ENCODE measurements at regions not wholly inside any gene's neighbourhood (a gene's known extent, or its start where the extent isn't known, plus 50 kb on each side); places are given as distances from the start of the nearest gene placed in this dataset.

- DNase-seq: no peak
These were observed 351.5 kb downstream of the KLF12 start for GRCh38 chr13:73782450-73783449.

- no peak for DNase-seq
These were observed 352.8 kb downstream of the KLF12 start for GRCh38 chr13:73781384-73781783.

GRCh38 chr13:73779881-73780280 is 354.3 kb downstream of the KLF12 start:
- DNase-seq: no peak

- DNase-seq: no peak
These were observed 355.9 kb downstream of the KLF12 start for GRCh38 chr13:73778242-73778864.

- DNase-seq: no peak
These were observed 357.1 kb downstream of the KLF12 start for GRCh38 chr13:73777134-73777533.

- no peak for DNase-seq
These were observed 357.9 kb downstream of the KLF12 start for GRCh38 chr13:73776151-73776785.

GRCh38 chr13:73773168-73773549 is 361.0 kb downstream of the KLF12 start:
- DNase-seq: no peak

- DNase-seq: no peak
These were observed 361.6 kb downstream of the KLF12 start for GRCh38 chr13:73772449-73773167.

- DNase-seq: no peak
These were observed 366.4 kb downstream of the KLF12 start for GRCh38 chr13:73767747-73768315.

GRCh38 chr13:73767191-73767741 is 366.9 kb downstream of the KLF12 start:
- DNase-seq: peak; percentile 22

GRCh38 chr13:73765651-73766384 is 368.4 kb downstream of the KLF12 start:
- no peak for DNase-seq

- no peak for DNase-seq
These were observed 374.8 kb downstream of the KLF12 start for GRCh38 chr13:73759434-73759833.

GRCh38 chr13:73757481-73758233 is 376.5 kb downstream of the KLF12 start:
- DNase-seq: no peak

GRCh38 chr13:73754727-73755292 is 379.4 kb downstream of the KLF12 start:
- peak; percentile 40 for DNase-seq

GRCh38 chr13:73754241-73754640 is 380.0 kb downstream of the KLF12 start:
- DNase-seq: no peak

GRCh38 chr13:73751290-73751689 is 382.9 kb downstream of the KLF12 start:
- DNase-seq: no peak

- no peak for DNase-seq
These were observed 385.8 kb downstream of the KLF12 start for GRCh38 chr13:73748404-73748803.

GRCh38 chr13:73745190-73745589 is 389.0 kb downstream of the KLF12 start:
- DNase-seq: no peak

- no peak for DNase-seq
These were observed 391.2 kb downstream of the KLF12 start for GRCh38 chr13:73742982-73743381.

- no peak for DNase-seq
These were observed 392.5 kb downstream of the KLF12 start for GRCh38 chr13:73741742-73742141.
